HCT116 (cell line): ENCODE measurements at regions not wholly inside any gene's neighbourhood (a gene's known extent, or its start where the extent isn't known, plus 50 kb on each side); places are given as distances from the start of the nearest gene placed in this dataset.
A peak's percentile ranks its signal among the peaks of the same experiment; 100 is the strongest.

ENCODE experiments used
- ATAC-seq: fragments of 200-7000 bp; cut with Tn5 transposase; 2 replicates; pipeline ENCODE4 v1.9.1; 2020; ENCODE audit warnings: mild to moderate bottlenecking, moderate library complexity
- BruUV-seq: library from RNA; stranded (reverse); fragments of 400-500 nt; replicated peaks from 2 replicates; lab custom pipeline; 2021; lab: Mats Ljungman, UMichigan
- CTCF ChIA-PET: fragments of 300-600 bp; sonication (Branson Sonifier 250); formaldehyde crosslinking; loops from one replicate; lab custom pipeline; 2021; ENCODE audit warnings: antibody characterized with exemption; lab: Charles Lee
- POLR2A ChIA-PET: fragments of 300-600, 350-600 bp; sonication (Branson Sonifier 250); formaldehyde crosslinking; loops from one replicate; lab custom pipeline; 2021; ENCODE audit warnings: antibody characterized with exemption; lab: Charles Lee
- RAD21 ChIA-PET, 2 experiments: fragments of 300-600 bp; sonication (Branson Sonifier 250); formaldehyde crosslinking; loops; one replicate each; lab custom pipeline; 2023; ENCODE audit warnings: low total read pairs in 2 of 2; ENCODE audit not compliant: uncharacterized antibody in 2 of 2, unreplicated experiment in 2 of 2, low non-redundant PET in 1 of 2; lab: Charles Lee
- DNase-seq: peaks from one replicate; pipeline ENCODE4 v3.0.0-alpha.2; 2010; ENCODE audit warnings: low read depth, low spot score
- H2AFZ ChIP-seq: fragments of 200-600 bp; shearing (Covaris generic), sonication (generic); 2 replicates; pipeline ENCODE4 v1.6.1; 2017; ENCODE audit warnings: low read depth, mixed run types, mixed read lengths, antibody characterized with exemption, low read length; ENCODE audit not compliant: poor library complexity, severe bottlenecking
- H3K27ac ChIP-seq: 2 replicates; pipeline ENCODE4 v1.5.1; 2012; ENCODE audit warnings: low read depth, low read length
- H3K27me3 ChIP-seq: fragments of 200-600 bp; sonication (generic); 2 replicates; pipeline ENCODE4 v1.6.1; 2016; ENCODE audit warnings: mixed run types, low read length, mixed read lengths; ENCODE audit not compliant: insufficient read depth
- H3K36me3 ChIP-seq, 2 experiments: fragments of 200-500 bp in 1 of 2; fragments of 200-600 bp in 1 of 2; sonication (Bioruptor generic) in 1 of 2; sonication (generic) in 1 of 2; 2 replicates each; pipeline versions ENCODE4 v1.5.1 to v1.6.1; 2014 to 2016; ENCODE audit warnings: low read length in 2 of 2, inconsistent platforms in 1 of 2, mixed read lengths in 1 of 2, mixed run types in 1 of 2; ENCODE audit not compliant: insufficient read depth in 2 of 2, control insufficient read depth in 1 of 2
- H3K4me1 ChIP-seq, 2 experiments: fragments of 200-600 bp in 1 of 2; sonication (generic) in 1 of 2; 2 replicates each; pipeline versions ENCODE4 v1.5.1 to v1.6.1; 2012 to 2017; ENCODE audit warnings: low read length in 2 of 2, inconsistent platforms in 1 of 2, mild to moderate bottlenecking in 1 of 2, mixed read lengths in 1 of 2, mixed run types in 1 of 2, moderate library complexity in 1 of 2; ENCODE audit not compliant: insufficient read depth in 2 of 2, control insufficient read depth in 1 of 2
- H3K4me2 ChIP-seq: fragments of 200-600 bp; sonication (generic); 2 replicates; pipeline ENCODE4 v1.6.1; 2017; ENCODE audit warnings: mixed run types, low read length, mixed read lengths
- H3K4me3 ChIP-seq, 2 experiments: fragments of 200-600 bp in 1 of 2; sonication (generic) in 1 of 2; replicated peaks in 1 of 2; 2 replicates each; pipeline ENCODE4 v1.5.1; 2011 to 2016; ENCODE audit warnings: low read length in 2 of 2, control low read depth in 1 of 2, low read depth in 1 of 2, mild to moderate bottlenecking in 1 of 2, mixed read lengths in 1 of 2, mixed run types in 1 of 2
- H3K79me2 ChIP-seq: fragments of 200-600 bp; sonication (generic); 2 replicates; pipeline ENCODE4 v1.6.1; 2017; ENCODE audit warnings: mild to moderate bottlenecking, mixed run types, low read length, moderate library complexity, mixed read lengths; ENCODE audit not compliant: insufficient read depth
- H3K9ac ChIP-seq: fragments of 200-600 bp; sonication (generic); 2 replicates; pipeline ENCODE4 v1.6.1; 2016; ENCODE audit warnings: low read length, mixed read lengths
- H3K9me2 ChIP-seq: fragments of 200-600 bp; sonication (generic), shearing (Covaris generic); 2 replicates; pipeline ENCODE4 v1.6.1; 2017; ENCODE audit warnings: mixed run types, mild to moderate bottlenecking, moderate library complexity; ENCODE audit not compliant: insufficient read depth
- H3K9me3 ChIP-seq, 2 experiments: fragments of 200-500 bp in 1 of 2; fragments of 200-600 bp in 1 of 2; sonication (Bioruptor generic) in 1 of 2; sonication (generic) in 1 of 2; 2 replicates each; pipeline ENCODE4 v1.6.1; 2014 to 2017; ENCODE audit warnings: low read length in 2 of 2, mixed read lengths in 2 of 2, inconsistent platforms in 1 of 2, low read depth in 1 of 2, mild to moderate bottlenecking in 1 of 2, mixed run types in 1 of 2, moderate library complexity in 1 of 2; ENCODE audit not compliant: control insufficient read depth in 1 of 2, insufficient read depth in 1 of 2
- H4K20me1 ChIP-seq: fragments of 200-600 bp; sonication (generic), shearing (Covaris generic); 2 replicates; pipeline ENCODE4 v1.6.1; 2017; ENCODE audit warnings: mixed run types, mild to moderate bottlenecking, moderate library complexity; ENCODE audit not compliant: insufficient read depth
- CBX3 ChIP-seq: IDR thresholded peaks from 2 replicates; pipeline ENCODE4 v1.6.1; 2012; ENCODE audit warnings: low read depth
- CEBPB ChIP-seq: IDR thresholded peaks from 2 replicates; pipeline ENCODE4 v1.6.1; 2012; ENCODE audit warnings: low read depth
- CTCF ChIP-seq, 3 experiments: fragments of 200-600 bp in 1 of 3; sonication (generic) in 1 of 3; IDR thresholded peaks in 2 of 3; conservative IDR thresholded peaks in 1 of 3; 2 replicates each; pipeline ENCODE4 v1.5.1; 2012 to 2017; ENCODE audit warnings: low read depth in 2 of 3, low read length in 2 of 3, antibody characterized with exemption in 1 of 3, borderline replicate concordance in 1 of 3, control low read depth in 1 of 3, mild to moderate bottlenecking in 1 of 3, mixed read lengths in 1 of 3, mixed run types in 1 of 3, moderate library complexity in 1 of 3; ENCODE audit not compliant: insufficient read depth in 1 of 3
- EZH2 ChIP-seq: fragments of 200-600 bp; sonication (generic); IDR thresholded peaks from 2 replicates; pipeline ENCODE4 v1.6.1; 2017; ENCODE audit warnings: antibody characterized with exemption, mixed run types
- FOSL1 ChIP-seq: IDR thresholded peaks from 2 replicates; pipeline ENCODE4 v1.6.1; 2012; ENCODE audit warnings: low read depth
- MAX ChIP-seq: IDR thresholded peaks from 2 replicates; pipeline ENCODE4 v1.6.1; 2012
- RAD21 ChIP-seq: IDR thresholded peaks from 2 replicates; pipeline ENCODE4 v1.6.1; 2012; ENCODE audit warnings: low read depth, mild to moderate bottlenecking
- SP1 ChIP-seq: IDR thresholded peaks from 2 replicates; pipeline ENCODE4 v1.6.1; 2012; ENCODE audit warnings: low read depth
- SRF ChIP-seq: IDR thresholded peaks from 2 replicates; pipeline ENCODE4 v1.6.1; 2012; ENCODE audit warnings: low read depth
- TCF7L2 ChIP-seq: IDR thresholded peaks from 2 replicates; pipeline ENCODE4 v1.7.0; 2011; ENCODE audit warnings: borderline replicate concordance, inconsistent platforms; ENCODE audit not compliant: insufficient read depth, insufficient read length; ENCODE audit errors: extremely low read depth
- YY1 ChIP-seq: IDR thresholded peaks from 2 replicates; pipeline ENCODE4 v1.6.1; 2011; ENCODE audit warnings: low read length, low read depth, moderate library complexity, mild to moderate bottlenecking; ENCODE audit not compliant: insufficient replicate concordance; ENCODE audit errors: extremely low read depth
- ZNF274 ChIP-seq: fragments of 200-500 bp; sonication (Bioruptor generic); IDR thresholded peaks from 2 replicates; pipeline ENCODE4 v1.6.1; 2014; ENCODE audit warnings: mild to moderate bottlenecking, low read depth, low read length, inconsistent platforms
- intact Hi-C: fragments of 100-400 bp; cut with micrococcal nuclease; formaldehyde crosslinking; loops from 2 replicates; pipeline ENCODE4 v1.10.0; 2022
- TF ChIP-seq, protein P1 (sequence below): IDR thresholded peaks from 2 replicates; pipeline ENCODE4 v1.6.1; 2011; ENCODE audit warnings: mild to moderate bottlenecking, low read length, moderate library complexity; ENCODE audit not compliant: insufficient replicate concordance; ENCODE audit errors: extremely low read depth

DNA sequence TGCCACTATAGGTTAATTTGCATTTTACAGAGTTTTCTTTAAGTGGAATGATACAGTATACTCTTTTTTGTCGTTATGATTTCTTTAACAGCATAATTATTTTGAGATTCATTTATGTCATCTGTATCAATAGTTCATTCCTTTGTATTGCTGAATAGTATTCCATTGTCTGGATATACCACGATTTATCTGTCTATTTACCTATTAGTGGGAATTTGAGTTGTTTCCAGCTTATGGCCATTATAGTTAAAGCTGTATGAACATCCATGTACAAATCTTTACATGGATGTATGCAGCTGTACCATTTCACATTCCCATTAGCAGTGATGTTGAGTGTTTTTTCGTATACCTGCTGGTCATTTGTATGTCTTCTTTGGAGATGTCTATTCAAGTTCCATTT, 163.9 kb downstream of the ETNK1 start:
- Histone ChIP-seq H3K27me3 (no peaks in the 10 kb centered on the region), H3K36me3 (no peaks in the 10 kb centered on the region), H3K9me3 (no peaks in the 10 kb centered on the region), H3K4me2 (no peak overlapping the region), H3K27ac (no peak overlapping the region), H4K20me1 (no peaks in the 10 kb centered on the region), H3K79me2 (no peaks in the 10 kb centered on the region), H3K9ac (no peak overlapping the region), H3K4me3 (no peak overlapping the region), H2AFZ (no peak overlapping the region), H3K4me1 (no peaks in the 10 kb centered on the region), H3K9me2 (no peaks in the 10 kb centered on the region)
- DNase-seq (no peak), ATAC-seq (no peak)
- CTCF ChIA-PET: no interaction called here
- no TSS peak for BruUV-seq
- intact Hi-C loops: no loop called here
- POLR2A ChIA-PET: no interaction called here
- TF ChIP-seq MAX: no peak
- RAD21 ChIA-PET: no interaction called here

GRCh38 chr12:22792138-22792537, 167.2 kb downstream of the ETNK1 start:
- H3K4me3 ChIP-seq: no peak overlapping the region
- no peaks in the 10 kb centered on the region for H4K20me1 ChIP-seq
- no peaks in the 10 kb centered on the region for H3K9me3 ChIP-seq
- ChIA-PET POLR2A (no interaction called here), CTCF (no interaction called here), RAD21 (no interaction called here)
- no peaks in the 10 kb centered on the region for H3K36me3 ChIP-seq
- intact Hi-C loops: no loop called here
- no peaks in the 10 kb centered on the region for H3K27me3 ChIP-seq
- no TSS peak for BruUV-seq
- H2AFZ ChIP-seq: no peak overlapping the region
- no peak overlapping the region for H3K9ac ChIP-seq
- H3K4me2 ChIP-seq: no peak overlapping the region
- DNase-seq (no peak), ATAC-seq (peak; percentile 44; the same call in 1 of the 2 replicates)
- H3K4me1 ChIP-seq: no peaks in the 10 kb centered on the region
- H3K9me2 ChIP-seq: no peaks in the 10 kb centered on the region
- no peaks in the 10 kb centered on the region for H3K79me2 ChIP-seq
- no peak overlapping the region for H3K27ac ChIP-seq
- TF ChIP-seq FOSL1 (no peak), ZNF274 (no peak), SP1 (no peak), TCF7L2 (no peak), YY1 (no peak), RAD21 (no peak), EZH2 (no peak), CEBPB (no peak), CBX3 (no peak), SRF (no peak), CTCF (IDR thresholded peaks at IDR 0.05 in 2 of 3, conservative IDR thresholded peaks at IDR 0.05 in 1 of 3; ENCODE audit: borderline replicate concordance in 1 of 3, insufficient read depth in 1 of 3, low read depth in 2 of 3, low read length in 2 of 3) (no peak)
- TF ChIP-seq, protein P1, sequence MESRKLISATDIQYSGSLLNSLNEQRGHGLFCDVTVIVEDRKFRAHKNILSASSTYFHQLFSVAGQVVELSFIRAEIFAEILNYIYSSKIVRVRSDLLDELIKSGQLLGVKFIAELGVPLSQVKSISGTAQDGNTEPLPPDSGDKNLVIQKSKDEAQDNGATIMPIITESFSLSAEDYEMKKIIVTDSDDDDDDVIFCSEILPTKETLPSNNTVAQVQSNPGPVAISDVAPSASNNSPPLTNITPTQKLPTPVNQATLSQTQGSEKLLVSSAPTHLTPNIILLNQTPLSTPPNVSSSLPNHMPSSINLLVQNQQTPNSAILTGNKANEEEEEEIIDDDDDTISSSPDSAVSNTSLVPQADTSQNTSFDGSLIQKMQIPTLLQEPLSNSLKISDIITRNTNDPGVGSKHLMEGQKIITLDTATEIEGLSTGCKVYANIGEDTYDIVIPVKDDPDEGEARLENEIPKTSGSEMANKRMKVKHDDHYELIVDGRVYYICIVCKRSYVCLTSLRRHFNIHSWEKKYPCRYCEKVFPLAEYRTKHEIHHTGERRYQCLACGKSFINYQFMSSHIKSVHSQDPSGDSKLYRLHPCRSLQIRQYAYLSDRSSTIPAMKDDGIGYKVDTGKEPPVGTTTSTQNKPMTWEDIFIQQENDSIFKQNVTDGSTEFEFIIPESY: no peak
